H9 (cell line): ENCODE measurements at regions not wholly inside any gene's neighbourhood (a gene's known extent, or its start where the extent isn't known, plus 50 kb on each side); places are given as distances from the start of the nearest gene placed in this dataset.

Experiments
- DNase-seq: peaks from one replicate; pipeline ENCODE4 v3.0.0-alpha.2; 2017
- H2AFZ ChIP-seq: one replicate; pipeline ENCODE4 v1.6.1; 2013; ENCODE audit warnings: mild to moderate bottlenecking, low read length, control low read depth, moderate library complexity
- H2AK5ac ChIP-seq: 2 replicates; pipeline ENCODE4 v1.6.1; 2013; ENCODE audit warnings: low read length, control low read depth, mixed read lengths; ENCODE audit not compliant: insufficient read length
- H2BK120ac ChIP-seq: one replicate; pipeline ENCODE4 v1.6.1; 2013; ENCODE audit warnings: low read depth, mild to moderate bottlenecking, low read length, control low read depth, inconsistent platforms; ENCODE audit not compliant: poor library complexity, severe bottlenecking
- H2BK12ac ChIP-seq: 2 replicates; pipeline ENCODE4 v1.6.1; 2013; ENCODE audit warnings: low read length, control low read depth, mixed read lengths, low read depth; ENCODE audit not compliant: insufficient read length
- H2BK15ac ChIP-seq: 2 replicates; pipeline ENCODE4 v1.6.1; 2013; ENCODE audit warnings: low read depth, low read length, control low read depth
- H2BK20ac ChIP-seq: one replicate; pipeline ENCODE4 v1.6.1; 2013; ENCODE audit warnings: low read depth, mild to moderate bottlenecking, low read length, control low read depth, inconsistent platforms; ENCODE audit not compliant: poor library complexity, severe bottlenecking
- H2BK5ac ChIP-seq: 2 replicates; pipeline ENCODE4 v1.6.1; 2013; ENCODE audit warnings: low read length, control low read depth, mixed read lengths; ENCODE audit not compliant: insufficient read length
- H3K14ac ChIP-seq: 2 replicates; pipeline ENCODE4 v1.6.1; 2013; ENCODE audit warnings: low read length, control low read depth; ENCODE audit not compliant: insufficient read depth
- H3K18ac ChIP-seq: 2 replicates; pipeline ENCODE4 v1.6.1; 2013; ENCODE audit warnings: low read depth, mild to moderate bottlenecking, mixed read lengths, low read length, control low read depth; ENCODE audit not compliant: insufficient read length
- H3K23ac ChIP-seq: 2 replicates; pipeline ENCODE4 v1.6.1; 2013; ENCODE audit warnings: low read length, control low read depth, mixed read lengths, low read depth; ENCODE audit not compliant: insufficient read length
- H3K23me2 ChIP-seq: 2 replicates; pipeline ENCODE4 v1.6.1; 2013; ENCODE audit warnings: low read depth, mild to moderate bottlenecking, mixed read lengths, low read length, control low read depth; ENCODE audit not compliant: insufficient read length, poor library complexity, severe bottlenecking
- H3K27ac ChIP-seq: 2 replicates; pipeline ENCODE4 v1.5.1; 2013; ENCODE audit warnings: low read length, control low read depth, mixed read lengths, low read depth; ENCODE audit not compliant: insufficient read length
- H3K27me3 ChIP-seq: 2 replicates; pipeline ENCODE4 v1.6.1; 2013; ENCODE audit warnings: low read length, control low read depth, inconsistent platforms; ENCODE audit not compliant: insufficient read depth
- H3K4ac ChIP-seq: 2 replicates; pipeline ENCODE4 v1.6.1; 2013; ENCODE audit warnings: low read depth, mild to moderate bottlenecking, control low read depth, inconsistent platforms, low read length, moderate library complexity
- H3K4me1 ChIP-seq: 2 replicates; pipeline ENCODE4 v1.6.1; 2013; ENCODE audit warnings: low read length, control low read depth, inconsistent platforms; ENCODE audit not compliant: insufficient read depth
- H3K4me2 ChIP-seq: 2 replicates; pipeline ENCODE4 v1.6.1; 2013; ENCODE audit warnings: low read length, control low read depth, mixed read lengths; ENCODE audit not compliant: insufficient read length, insufficient read depth
- H3K56ac ChIP-seq: 2 replicates; pipeline ENCODE4 v1.6.1; 2013; ENCODE audit warnings: low read depth, mild to moderate bottlenecking, mixed read lengths, low read length, control low read depth; ENCODE audit not compliant: insufficient read length
- H3K79me1 ChIP-seq: 2 replicates; pipeline ENCODE4 v1.6.1; 2013; ENCODE audit warnings: low read depth, mild to moderate bottlenecking, moderate library complexity, low read length, control low read depth, inconsistent platforms; ENCODE audit not compliant: insufficient read depth, poor library complexity, severe bottlenecking
- H3K79me2 ChIP-seq: 2 replicates; pipeline ENCODE4 v1.6.1; 2013; ENCODE audit warnings: low read length, control low read depth, inconsistent platforms; ENCODE audit not compliant: insufficient read depth
- H3K9ac ChIP-seq: 2 replicates; pipeline ENCODE4 v1.6.1; 2013; ENCODE audit warnings: low read length, control low read depth, mixed read lengths; ENCODE audit not compliant: insufficient read length; ENCODE audit errors: extremely low read depth
- H3K9me3 ChIP-seq: one replicate; pipeline ENCODE4 v1.6.1; 2013; ENCODE audit warnings: low read depth, low read length, inconsistent platforms; ENCODE audit not compliant: control insufficient read depth
- H3T11ph ChIP-seq: one replicate; pipeline ENCODE4 v1.6.1; 2013; ENCODE audit warnings: mild to moderate bottlenecking, low read length, control low read depth, inconsistent platforms
- H4K20me1 ChIP-seq: one replicate; pipeline ENCODE4 v1.6.1; 2013; ENCODE audit not compliant: control insufficient read depth, insufficient read length, insufficient read depth
- H4K5ac ChIP-seq: 2 replicates; pipeline ENCODE4 v1.6.1; 2013; ENCODE audit warnings: low read depth, mild to moderate bottlenecking, mixed read lengths, low read length, control low read depth; ENCODE audit not compliant: insufficient read length
- H4K8ac ChIP-seq: replicated peaks from 2 replicates; pipeline ENCODE4 v1.6.1; 2013; ENCODE audit warnings: low read length, control low read depth, mixed read lengths, low read depth; ENCODE audit not compliant: insufficient read length
- H4K91ac ChIP-seq: 2 replicates; pipeline ENCODE4 v1.6.1; 2013; ENCODE audit warnings: low read depth, mild to moderate bottlenecking, moderate library complexity, mixed read lengths, low read length, control low read depth; ENCODE audit not compliant: insufficient read length
- H3K27ac Mint-ChIP-seq, 3 experiments: 2 replicates in 2 of 3; 3 replicates in 1 of 3; pipeline ENCODE4 v1.8.0; 2020 to 2021; ENCODE audit warnings: mixed read lengths in 3 of 3, mild to moderate bottlenecking in 1 of 3, moderate library complexity in 1 of 3
- H3K27me3 Mint-ChIP-seq: 2 replicates; pipeline ENCODE4 v1.8.0; 2021; ENCODE audit warnings: low read depth, mild to moderate bottlenecking, moderate library complexity, mixed read lengths
- H3K36me3 Mint-ChIP-seq, 3 experiments: 2 replicates in 2 of 3; 3 replicates in 1 of 3; pipeline ENCODE4 v1.8.0; 2020 to 2021; ENCODE audit warnings: low read depth in 3 of 3, mixed read lengths in 3 of 3; ENCODE audit not compliant: insufficient read depth in 1 of 3
- H3K4me1 Mint-ChIP-seq, 2 experiments: 2 replicates each; pipeline ENCODE4 v1.8.0; 2020; ENCODE audit warnings: mixed read lengths in 2 of 2
- H3K4me3 Mint-ChIP-seq, 2 experiments: 2 replicates in 1 of 2; 3 replicates in 1 of 2; pipeline ENCODE4 v1.8.0; 2020 to 2021; ENCODE audit warnings: mild to moderate bottlenecking in 2 of 2, mixed read lengths in 2 of 2, moderate library complexity in 1 of 2
- H3K9me3 Mint-ChIP-seq, 2 experiments: 2 replicates in 1 of 2; 3 replicates in 1 of 2; pipeline ENCODE4 v1.8.0; 2020; ENCODE audit warnings: mild to moderate bottlenecking in 2 of 2, mixed read lengths in 2 of 2, moderate library complexity in 1 of 2
- CTCF ChIP-seq: fragments of 200-600 bp; sonication (generic); conservative IDR thresholded peaks from 3 replicates; pipeline ENCODE4 v1.8.0; 2021; ENCODE audit warnings: antibody characterized with exemption, mild to moderate bottlenecking
- WGBS: extraction: QIAGEN DNeasy Blood & Tissue Kit; methylation state at CpG from one replicate; pipeline ENCODE4 v1.1.7; 2013; ENCODE audit warnings: missing lambda C conversion rate, low lambda C conversion rate, mixed read lengths; ENCODE audit not compliant: insufficient read length; ENCODE audit errors: extremely low coverage; 5-methylcytosine and 5-hydroxymethylcytosine counted together

DNA sequence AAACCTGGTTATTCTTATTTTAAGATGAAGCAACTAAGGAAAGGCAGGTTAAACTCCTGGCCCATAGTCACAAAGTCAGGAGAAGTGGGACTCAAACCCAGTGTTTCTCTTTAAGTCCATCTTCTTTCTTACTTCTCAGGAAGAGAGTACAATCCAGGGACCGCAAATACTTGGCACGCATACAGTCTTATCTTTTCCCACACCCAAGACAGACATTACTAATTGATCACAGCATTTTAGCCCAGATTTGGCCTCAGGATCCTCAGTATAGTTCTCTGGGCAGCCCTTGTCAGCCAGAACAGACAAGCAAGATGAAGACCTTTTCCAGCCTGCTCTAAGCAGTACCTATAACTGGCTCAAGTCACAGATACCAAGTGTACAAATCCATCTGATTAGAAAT is 125.5 kb upstream of the RAI14 start:
- no peak for DNase-seq
- Histone ChIP-seq H3K23ac (no peak overlapping the region), H2BK20ac (no peak overlapping the region), H3K9ac (no peak overlapping the region), H2BK12ac (no peak overlapping the region), H3K18ac (no peak overlapping the region), H3K4ac (no peak overlapping the region), H3K9me3 (no peaks in the 10 kb centered on the region), H2AFZ (no peak overlapping the region), H3K4me1 (no peaks in the 10 kb centered on the region; the same call in 1 of the 2 replicates), H2BK120ac (no peak overlapping the region), H3K79me2 (no peaks in the 10 kb centered on the region), H3K27ac (no peak overlapping the region), H3K79me1 (no peaks in the 10 kb centered on the region), H2BK15ac (no peak overlapping the region), H3K23me2 (no peaks in the 10 kb centered on the region), H4K5ac (no peak overlapping the region), H4K8ac (no peak overlapping the region), H3K56ac (no peak overlapping the region), H2AK5ac (no peak overlapping the region), H3T11ph (no peak overlapping the region), H3K4me2 (no peak overlapping the region), H3K27me3 (no peaks in the 10 kb centered on the region), H3K14ac (no peak overlapping the region), H4K20me1 (no peaks in the 10 kb centered on the region), H2BK5ac (no peak overlapping the region), H4K91ac (no peak overlapping the region)
- no CpG with 5 or more reads among the region's 2 CpGs for WGBS
- TF ChIP-seq CTCF = no peak
- H3K36me3 Mint-ChIP-seq = no peaks in the 10 kb centered on the region
- H3K9me3 Mint-ChIP-seq = no peaks in the 10 kb centered on the region
- H3K27me3 Mint-ChIP-seq = no peaks in the 10 kb centered on the region
- peaks cover 8% of the 10 kb centered on the region in 2 experiments for H3K4me1 Mint-ChIP-seq
- H3K27ac Mint-ChIP-seq = peak overlapping the region in 1 of 3 experiments; percentile 9; a peak in 2 of 7 replicates
- no peak overlapping the region for H3K4me3 Mint-ChIP-seq
